ENCODE measurements at regions not wholly inside any gene's neighbourhood (a gene's known extent, or its start where the extent isn't known, plus 50 kb on each side); places are given as distances from the start of the nearest gene placed in this dataset.
"Not testable (repeated sequence)": the region's sequence is repeated elsewhere in the genome, so short reads cannot be mapped to it uniquely, and the experiment has no call there.

DNA sequence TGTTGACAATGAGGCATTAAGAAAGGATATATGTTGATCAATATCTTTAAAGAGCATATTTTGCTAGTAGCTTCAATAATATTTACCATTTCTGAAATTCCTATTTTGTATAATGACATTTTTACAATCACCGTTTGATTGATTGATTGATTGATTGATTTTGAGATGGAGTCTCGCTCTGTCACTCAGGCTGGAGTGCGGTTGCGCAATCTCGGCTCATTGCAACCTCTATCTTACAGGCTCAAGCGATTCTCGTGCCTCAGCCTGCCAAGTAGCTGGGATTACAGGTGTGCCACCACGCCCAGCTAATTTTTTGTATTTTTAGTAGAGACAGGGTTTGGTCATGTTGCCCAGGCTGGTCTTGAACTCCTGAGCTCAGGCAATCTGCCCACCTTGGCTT lies 150.9 kb upstream of the TEX13D start:
- not testable (repeated sequence) for DNase-seq (ENCODE audit: low read depth in 2 of 2)

DNA sequence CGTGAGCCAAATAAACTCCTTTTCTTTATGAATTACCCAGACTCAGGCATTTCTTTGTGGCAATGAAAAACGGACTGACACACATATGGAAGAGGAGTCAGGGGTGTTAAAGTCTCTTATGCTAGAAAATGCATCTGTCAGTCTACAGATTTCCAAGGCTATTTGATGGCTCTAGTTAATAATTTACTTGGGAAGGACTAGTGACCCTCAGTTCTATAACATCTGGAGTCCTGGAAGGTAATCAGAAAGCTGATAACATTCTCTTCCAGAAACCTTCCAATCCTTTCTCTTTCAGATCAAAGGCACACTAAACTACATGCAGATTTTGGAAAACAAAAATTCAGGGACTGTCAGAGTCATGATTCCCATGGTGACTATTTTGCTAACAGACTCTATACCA lies 142.0 kb upstream of the TEX13D start:
- no peak for DNase-seq (ENCODE audit: low read depth in 2 of 2)

DNA sequence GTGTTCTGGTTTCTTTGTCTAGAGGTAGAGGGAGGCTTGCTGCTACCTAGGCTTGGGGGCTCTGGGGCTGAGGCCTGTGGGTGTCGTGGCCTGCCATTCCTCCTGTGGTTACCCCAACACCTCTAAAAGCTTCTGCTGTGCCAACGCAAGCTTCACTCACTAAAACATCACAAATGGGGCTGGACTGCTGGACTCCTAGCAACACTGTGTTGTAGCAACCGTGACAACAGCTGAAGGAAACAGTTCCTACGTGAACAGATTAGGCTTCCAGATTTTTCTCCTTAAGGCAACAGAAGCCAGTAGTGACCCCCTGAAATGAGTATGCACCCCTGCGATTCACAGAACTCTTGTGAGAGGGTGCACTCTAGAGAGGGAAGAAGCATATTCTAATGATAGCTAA lies 138.3 kb upstream of the TEX13D start:
- no peak for DNase-seq (ENCODE audit: low read depth in 2 of 2)

DNA sequence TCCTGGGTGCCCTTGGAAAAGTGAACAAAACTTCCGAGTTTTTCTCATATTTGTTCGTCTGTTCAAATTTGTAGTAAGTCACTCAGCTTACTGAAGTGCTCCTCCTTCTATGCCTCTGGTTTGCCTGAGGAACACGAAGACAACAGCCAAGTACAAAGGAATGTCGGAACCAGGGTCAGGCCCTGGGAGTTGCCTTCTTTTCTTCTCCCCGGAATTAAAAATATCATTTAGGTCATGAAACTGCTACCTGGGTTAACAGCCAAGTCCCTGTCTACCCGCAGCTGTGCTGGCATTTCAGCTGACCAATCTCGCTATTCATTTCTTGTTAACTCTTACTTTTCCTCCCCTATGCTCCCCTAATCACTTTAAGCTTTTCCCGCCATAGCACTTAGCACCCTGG lies 137.6 kb upstream of the TEX13D start:
- DNase-seq (ENCODE audit: low read depth in 2 of 2) = no peak

DNA sequence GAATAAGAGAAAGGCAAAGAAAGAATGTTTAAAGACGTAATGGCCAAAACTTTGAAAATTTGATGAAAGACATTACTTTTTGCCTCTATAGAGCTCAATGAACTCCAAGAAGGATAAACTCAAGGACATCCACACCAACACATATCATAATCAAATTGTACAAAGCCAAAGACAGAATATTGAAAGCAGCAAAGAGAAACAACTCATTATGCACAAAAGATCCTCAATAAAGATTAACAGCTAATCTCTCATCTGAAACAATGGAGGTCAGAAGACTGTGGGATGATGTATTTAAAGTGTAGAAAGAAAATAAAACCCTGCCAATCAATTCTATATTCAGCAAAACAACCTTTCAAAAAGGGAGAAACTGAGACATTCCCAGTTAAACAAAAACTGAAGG lies 129.1 kb upstream of the TEX13D start:
- no peak for DNase-seq (ENCODE audit: low read depth in 2 of 2)

DNA sequence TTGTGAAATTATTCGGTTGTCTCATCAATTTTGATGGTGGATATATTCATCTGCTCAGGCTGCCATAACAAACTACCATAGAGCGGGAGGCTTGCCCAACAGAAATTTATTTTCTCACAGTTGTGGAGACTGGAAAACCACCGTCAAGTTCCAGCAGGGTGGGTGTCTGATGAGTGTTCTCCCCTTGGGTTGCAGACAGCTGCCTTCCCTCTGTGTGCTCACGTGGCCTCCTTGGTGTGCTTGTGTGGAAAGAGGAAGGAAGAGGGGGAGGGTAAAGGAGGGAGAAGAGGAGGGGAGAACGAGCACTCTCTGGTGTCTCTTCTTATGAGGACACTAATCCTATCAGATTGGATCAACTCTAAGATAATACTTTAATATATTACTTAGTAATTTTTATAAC lies 123.8 kb upstream of the TEX13D start:
- DNase-seq (ENCODE audit: low read depth in 2 of 2) = no peak

DNA sequence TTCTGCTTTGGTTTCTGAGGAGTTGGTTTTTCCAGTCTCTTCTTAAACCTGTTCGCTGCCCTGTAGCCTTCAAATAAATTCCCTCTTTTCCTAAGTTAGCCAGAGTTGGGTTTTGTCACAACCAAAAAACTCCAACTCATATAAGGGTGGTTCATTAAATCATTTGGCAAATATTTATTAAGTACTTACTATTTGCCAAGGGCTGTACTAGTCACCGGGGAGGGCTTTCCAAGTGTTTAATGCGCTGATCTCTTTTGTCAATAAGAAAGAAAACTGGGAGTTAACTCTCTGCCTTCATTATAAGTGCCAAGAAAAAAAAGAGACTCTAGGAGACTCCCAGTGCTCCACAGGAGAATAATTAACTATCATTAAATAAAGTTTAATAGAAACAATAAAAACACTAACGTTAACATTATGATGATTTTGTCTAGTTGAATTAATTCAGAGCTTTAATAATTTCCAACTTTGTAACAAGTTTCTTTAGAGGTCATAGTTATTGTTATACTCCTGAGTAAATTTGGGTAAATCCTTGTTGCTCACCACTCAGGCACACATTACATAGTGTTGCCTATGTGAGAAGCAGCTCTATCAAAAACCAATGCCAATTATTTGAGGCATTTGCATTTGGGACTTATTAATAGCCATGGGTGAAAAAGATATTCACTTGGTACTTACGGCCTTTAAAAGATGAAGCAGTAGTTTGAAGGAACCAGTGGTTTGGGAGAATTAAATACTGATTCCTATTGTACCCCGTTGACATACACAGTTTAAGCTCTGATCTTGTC lies 122.5 kb upstream of the TEX13D start:
- no peak for DNase-seq (ENCODE audit: low read depth in 2 of 2)

DNA sequence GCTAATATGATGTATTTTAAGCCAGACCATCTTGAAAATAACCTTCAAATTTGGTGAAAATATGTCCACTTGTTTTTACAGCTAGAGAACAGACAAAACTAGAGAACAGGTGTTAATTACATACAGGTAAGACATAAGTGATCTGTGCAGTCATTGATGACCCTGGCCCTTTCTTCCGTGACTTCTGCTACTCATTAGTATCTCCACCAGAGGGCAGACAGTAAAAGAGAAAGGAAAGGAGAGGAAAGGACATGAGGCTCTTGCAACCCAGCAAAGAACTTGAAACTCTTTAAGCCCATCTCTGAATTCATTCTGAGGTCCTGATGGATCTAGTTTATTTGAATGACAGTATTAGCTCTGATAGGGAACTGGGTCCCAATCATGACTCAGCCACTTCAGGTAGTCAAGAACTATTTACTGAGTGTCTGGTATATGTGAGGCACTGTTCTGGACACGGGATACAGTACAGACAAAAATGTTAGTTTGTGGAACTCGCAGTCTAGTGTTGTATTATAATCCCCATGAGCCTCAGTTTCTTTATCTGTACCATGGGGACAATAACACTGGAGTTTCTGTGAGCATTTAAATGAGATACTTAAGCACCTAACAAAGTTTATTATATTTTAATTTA lies 121.0 kb upstream of the TEX13D start:
- DNase-seq (ENCODE audit: low read depth in 2 of 2) = no peak

DNA sequence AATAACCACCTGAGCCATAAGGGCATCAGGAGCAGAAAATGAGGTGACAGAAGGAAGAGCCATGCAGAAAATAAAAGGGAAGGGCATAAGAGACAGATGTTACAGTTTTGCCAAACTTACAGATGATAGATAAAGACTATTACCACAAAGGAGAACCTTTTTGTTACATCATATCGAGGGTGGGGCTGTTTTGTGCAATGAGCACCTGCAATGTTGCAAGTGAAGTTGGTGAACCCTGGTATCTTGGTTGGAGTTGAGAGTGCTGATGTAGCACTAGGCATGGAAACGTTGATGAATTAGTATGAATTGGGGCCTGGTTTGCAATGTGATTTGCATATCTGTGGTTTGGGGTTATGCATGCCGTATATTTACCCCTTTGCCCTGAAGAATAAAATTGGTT lies 119.8 kb upstream of the TEX13D start:
- DNase-seq (ENCODE audit: low read depth in 2 of 2) = no peak

DNA sequence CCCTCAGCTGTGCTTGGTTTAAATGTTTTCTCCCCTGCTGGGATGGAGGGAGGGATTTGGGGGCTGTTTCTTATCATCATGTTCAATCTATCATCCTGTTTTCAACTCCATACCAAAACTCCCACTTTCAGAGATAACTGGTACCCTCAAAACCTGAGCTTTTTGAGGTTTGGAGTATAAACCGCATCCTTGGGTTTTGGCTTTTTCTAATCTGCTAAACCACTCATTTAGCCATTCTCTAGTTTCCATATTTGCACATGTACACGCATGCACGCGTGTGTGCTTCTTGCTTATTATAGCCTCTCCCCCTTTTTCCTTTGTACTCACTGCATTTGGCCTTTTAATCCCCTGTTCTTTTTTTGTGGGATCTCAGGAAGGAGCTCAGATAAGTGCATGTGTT lies 116.7 kb upstream of the TEX13D start:
- DNase-seq (ENCODE audit: low read depth in 2 of 2) = no peak

DNA sequence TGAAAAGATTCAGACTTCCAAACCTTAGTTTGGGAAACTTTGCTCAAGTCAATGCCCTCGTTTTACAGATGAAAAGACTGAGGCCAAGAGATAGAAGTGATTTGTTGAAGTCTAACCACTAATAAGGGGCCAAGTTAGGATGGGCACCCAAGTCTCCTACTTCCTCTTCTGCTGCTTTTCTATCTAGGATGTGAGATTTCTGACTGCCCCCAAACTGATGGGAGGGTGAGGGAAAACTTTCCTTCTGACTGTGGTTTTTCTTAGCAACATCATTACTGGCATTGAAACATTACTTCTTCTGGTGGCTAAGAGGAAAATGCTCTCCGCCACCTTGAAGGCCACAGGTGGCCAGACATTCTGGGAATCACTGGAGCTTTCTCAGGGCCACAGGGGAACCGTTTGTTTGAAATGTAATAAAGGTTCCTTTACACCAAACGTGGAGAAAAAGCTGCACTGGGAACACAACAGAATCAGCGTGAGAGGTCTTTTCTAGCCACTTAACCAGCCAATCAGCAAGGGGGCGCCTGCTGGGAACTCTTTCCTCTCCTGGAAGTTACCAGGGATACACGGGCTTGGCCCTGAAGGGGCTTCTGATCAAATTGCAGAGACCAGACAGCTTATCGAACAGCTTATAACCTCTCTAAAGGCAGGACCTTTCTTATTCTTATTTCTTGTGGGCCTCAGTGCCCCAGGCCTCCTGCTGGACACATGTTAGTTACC lies 115.9 kb upstream of the TEX13D start:
- no peak for DNase-seq (ENCODE audit: low read depth in 2 of 2)

DNA sequence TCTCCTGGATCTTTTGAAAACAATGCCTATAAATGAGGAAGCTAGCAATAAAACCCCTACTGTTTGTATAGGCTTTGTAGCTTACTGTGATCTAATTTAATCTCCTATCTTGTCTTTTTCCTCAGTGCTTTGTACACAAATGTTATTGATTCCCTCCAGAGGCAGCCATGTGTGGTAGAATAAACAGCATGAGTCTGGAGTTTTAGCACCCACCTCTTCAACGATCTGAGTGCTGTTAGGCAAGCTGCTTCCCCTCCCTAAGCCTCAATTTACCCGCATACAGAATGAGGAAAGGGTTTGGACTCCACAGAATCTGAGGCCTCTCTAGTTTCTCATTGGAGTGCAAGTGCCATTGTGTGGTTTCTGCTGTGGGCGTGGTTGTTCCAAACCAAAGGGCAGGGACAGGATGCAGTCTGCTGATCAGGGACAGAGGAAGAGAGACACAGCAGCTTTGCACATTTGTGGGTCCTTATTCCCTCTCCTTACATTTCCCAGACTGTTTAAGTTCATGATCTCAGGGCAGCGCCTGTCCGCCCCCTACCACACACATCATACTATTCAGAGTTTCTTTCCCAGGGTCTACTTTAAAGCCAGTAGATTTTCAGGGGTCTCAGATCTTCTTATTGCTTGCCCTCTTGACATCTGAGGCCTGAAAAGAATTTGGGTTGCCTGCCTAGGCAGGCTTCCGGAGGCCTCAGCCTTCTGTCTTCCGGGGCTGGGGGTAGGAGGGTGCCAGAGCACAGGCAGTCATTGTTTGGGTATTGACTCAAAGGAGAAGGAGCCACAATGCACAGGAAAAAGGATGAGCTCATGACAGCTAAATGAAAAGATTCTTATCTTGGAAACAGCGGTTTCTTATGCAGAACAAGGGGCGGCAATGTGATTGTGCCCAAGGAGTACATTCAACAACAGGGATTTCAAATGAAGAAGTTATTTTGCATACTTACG lies 114.9 kb upstream of the TEX13D start:
- peak; percentile 57 to 59 for DNase-seq (ENCODE audit: low read depth in 2 of 2)

DNA sequence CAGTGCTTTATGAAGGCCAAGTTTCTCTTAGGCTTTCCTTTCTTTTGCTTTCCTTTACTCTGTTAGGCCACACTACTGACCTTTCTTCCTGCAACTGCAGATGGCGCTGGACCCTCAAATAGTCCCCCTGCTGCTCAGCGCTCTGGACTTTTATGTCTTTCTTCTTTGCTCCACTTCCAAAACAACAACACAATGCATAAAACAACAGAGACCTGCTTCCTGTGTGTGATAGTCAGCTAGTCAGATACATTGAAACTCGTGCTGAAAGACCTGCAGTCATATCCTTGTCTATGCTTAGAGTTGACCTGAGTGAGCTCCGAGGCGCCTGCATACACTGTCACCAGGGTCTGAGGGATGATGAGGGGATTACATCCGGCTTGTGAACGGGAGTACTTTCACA lies 108.9 kb upstream of the TEX13D start:
- DNase-seq (ENCODE audit: low read depth in 2 of 2) = no peak

DNA sequence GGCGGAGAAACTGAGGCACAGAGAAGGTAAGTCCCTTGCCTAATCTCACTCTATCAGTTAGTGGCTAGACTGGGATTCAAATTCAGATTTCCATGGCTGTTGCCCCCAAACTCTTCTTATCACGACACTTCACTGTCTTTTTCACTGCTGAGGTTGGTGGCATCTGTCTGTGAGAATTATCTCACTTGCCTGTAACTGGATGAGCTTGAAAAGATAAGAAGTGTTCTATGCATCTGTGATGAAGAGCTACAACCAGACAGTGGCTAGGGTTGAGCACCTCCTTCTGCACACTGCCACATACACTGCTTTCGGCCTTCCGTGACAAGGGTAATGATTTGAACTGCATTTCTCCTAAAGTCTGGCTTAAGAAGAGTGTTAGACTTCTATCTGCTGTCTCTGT lies 107.9 kb upstream of the TEX13D start:
- no peak for DNase-seq (ENCODE audit: low read depth in 2 of 2)

DNA sequence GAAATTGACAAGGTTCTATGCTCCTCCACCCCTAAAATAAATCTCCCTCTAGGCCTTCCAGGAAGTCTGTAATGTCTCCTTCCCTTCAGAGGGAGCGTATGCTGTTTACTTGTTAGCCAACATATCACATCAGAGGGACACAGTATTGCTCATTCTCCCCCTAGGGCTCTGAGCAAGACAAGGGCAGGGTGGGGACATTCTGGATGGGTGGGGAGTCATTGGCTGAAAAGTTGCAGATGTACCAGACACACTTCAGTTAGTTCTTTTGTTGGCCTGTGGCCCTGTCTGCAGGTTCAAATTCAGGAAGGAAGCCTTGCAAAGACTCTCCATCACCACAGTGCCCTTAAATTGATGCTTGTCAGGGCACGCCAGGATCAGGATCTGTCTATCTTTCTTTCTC lies 106.3 kb upstream of the TEX13D start:
- DNase-seq (ENCODE audit: low read depth in 2 of 2) = no peak

DNA sequence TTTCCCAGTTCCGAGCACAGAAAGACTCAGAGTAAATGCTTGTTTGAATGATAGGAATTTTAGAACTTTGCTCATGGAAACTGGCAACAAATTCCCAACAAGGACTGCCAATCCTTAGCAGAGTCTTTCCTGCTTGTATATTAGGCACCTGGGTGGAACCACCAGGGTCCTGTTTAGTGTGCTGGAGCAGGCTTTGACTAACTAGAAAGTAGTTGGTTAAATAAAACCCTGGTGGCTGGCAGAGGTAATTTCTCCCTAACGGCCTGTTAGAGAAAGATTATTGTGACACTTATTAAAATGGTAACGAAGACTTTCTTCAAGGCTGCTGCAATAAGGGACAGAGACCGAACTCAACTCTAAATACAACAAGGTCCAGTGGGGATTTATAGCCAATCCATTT lies 103.6 kb upstream of the TEX13D start:
- no peak for DNase-seq (ENCODE audit: low read depth in 2 of 2)

DNA sequence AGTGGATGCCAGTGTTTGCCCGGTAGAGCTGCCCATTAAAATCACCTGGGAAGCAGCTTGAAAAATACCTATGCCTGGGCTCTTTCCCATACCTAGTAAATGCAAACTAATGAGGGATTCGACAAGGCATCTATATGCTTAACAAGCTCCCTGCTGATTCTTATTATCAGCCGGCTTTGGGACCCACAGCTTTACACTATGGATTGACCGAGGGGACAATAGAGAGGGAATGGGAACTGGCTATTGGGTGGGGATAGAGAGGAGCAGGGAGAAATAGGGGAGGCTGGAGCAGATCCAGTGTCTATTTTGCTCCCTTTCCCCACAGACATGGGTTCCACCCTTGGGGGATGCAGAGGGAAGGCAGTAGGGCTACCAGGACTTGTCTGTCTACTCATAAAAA lies 103.1 kb upstream of the TEX13D start:
- no peak for DNase-seq (ENCODE audit: low read depth in 2 of 2)

DNA sequence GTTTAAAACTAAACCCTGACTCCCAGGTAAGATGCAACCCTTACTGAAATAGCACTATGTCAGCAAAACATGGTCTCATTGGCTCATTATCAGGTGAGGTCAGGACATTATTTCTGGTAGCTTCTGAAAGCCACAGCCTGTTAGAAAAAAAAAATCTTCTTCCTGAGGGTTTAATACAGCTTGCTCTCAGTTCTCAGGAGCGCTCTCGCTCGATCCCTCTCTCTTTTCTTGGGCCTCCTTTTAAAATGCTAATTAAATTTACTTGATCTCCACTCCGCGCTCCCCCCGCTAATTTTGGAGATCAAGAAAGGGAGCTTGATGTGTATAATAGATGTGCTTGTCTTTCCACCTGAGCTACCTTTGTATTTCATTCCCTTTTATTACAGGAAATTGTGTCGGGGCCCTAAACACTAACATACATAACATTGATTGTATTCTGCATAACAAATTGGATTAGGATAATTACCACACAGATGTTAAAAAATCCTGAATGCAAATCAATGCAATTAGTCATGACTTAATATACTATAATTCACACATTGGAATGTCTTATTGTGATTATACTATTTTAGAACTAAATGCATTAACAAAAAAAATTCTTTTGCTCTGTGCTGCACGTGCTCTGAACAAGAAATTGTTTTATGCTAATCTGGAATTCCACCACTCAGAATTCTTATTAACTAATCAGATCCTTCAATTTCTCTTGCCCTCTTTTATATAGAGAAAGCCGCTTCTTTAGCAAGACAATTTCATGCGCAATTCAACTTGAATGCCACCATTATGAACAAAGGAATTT lies 101.6 kb upstream of the TEX13D start:
- no peak for DNase-seq (ENCODE audit: low read depth in 2 of 2)

DNA sequence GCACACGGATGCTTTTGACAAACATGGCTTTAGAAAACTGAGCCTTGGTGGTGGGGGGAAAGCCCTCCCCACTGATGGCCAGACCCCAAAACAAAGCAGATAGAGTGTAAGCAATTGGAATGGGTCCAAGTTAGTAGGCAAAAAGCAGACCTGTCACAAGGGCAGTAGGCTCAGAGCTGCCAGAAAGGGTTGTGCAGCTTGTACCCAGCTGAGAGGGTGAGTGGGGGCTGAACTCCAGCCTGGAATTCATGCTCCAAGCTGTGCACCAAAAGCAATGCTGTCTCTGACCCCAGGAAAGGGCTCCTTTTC lies 101.1 kb upstream of the TEX13D start:
- no peak for DNase-seq (ENCODE audit: low read depth in 2 of 2)

DNA sequence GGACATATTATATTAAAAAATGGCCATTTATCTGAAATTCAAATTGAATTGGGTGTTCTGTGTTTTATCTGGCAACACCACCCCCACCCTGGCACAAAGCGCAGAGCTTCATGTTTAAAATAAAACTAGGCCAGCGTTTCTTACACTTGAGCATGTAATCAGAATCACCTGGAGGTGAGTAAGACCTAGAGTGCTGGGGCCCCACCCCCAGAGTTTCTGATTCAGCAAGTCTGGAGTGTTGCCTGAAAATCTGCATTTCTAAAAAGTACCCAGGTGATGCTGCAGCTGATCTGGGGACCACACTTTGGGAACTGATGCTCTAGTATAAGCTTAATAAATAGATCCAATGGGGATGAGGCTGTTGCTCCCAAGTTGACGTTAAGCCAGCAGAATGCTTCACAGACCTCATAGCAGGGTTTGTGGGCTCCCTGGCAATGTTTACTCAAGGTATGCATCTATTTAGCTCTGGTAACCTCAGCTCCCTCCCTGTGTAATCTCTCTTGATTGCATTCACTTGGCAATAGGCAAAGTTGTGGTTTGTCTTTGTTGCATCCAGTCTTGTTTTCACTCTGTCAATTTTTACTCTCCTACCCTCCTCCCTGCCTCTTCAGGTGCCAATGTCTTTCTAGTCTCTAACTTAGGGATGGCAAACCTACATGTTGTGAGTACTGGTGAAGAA lies 99.8 kb upstream of the TEX13D start:
- no peak for DNase-seq (ENCODE audit: low read depth in 2 of 2)

DNA sequence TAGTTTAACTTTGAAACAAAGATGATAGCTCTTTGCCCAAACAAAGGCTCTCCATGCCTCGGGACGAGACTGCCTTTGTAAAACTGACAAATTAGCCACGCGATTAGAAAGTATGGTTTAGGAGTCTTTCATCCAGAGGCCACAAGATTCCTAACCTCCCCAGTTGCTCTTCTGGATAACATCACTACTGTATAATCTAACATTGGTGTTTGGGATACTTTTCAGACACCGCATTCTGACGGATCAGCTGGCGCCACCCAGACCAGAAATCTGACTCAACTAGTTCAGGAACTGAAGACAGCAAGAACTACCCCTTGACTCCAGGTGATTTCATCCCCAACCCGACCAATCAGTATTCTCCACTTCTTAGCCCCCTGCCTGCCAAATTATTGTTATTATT lies 98.1 kb upstream of the TEX13D start:
- DNase-seq (ENCODE audit: low read depth in 2 of 2) = no peak

Data from stimulated activated CD8-positive, alpha-beta memory T cell treated with anti-CD3 and anti-CD28 coated beads, Interleukin-15, amount 100 ng/mL, for 48 hours (primary cell).